Endodermal cell (in vitro differentiated cells): ENCODE measurements at regions not wholly inside any gene's neighbourhood (a gene's known extent, or its start where the extent isn't known, plus 50 kb on each side); places are given as distances from the start of the nearest gene placed in this dataset.

Experiments
- DNase-seq: peaks from one replicate; pipeline ENCODE4 v3.0.0-alpha.2; 2017
- H3K27ac ChIP-seq: 2 replicates; pipeline ENCODE4 v1.5.1; 2013; ENCODE audit warnings: mild to moderate bottlenecking, low read depth, low read length, moderate library complexity
- H3K27me3 ChIP-seq: 2 replicates; pipeline ENCODE4 v1.6.1; 2013; ENCODE audit warnings: mild to moderate bottlenecking, low read length, moderate library complexity; ENCODE audit not compliant: insufficient read depth, control insufficient read depth, poor library complexity, severe bottlenecking
- H3K36me3 ChIP-seq: 2 replicates; pipeline ENCODE4 v1.7.0; 2013; ENCODE audit warnings: mild to moderate bottlenecking, low read length, moderate library complexity; ENCODE audit not compliant: control insufficient read depth, insufficient read depth
- H3K4me1 ChIP-seq: one replicate; pipeline ENCODE4 v1.7.0; 2013; ENCODE audit warnings: low read length; ENCODE audit not compliant: control insufficient read depth, insufficient read depth
- H3K4me3 ChIP-seq: 2 replicates; pipeline ENCODE4 v1.5.1; 2013; ENCODE audit warnings: mild to moderate bottlenecking, low read length, moderate library complexity
- H3K9ac ChIP-seq: 2 replicates; pipeline ENCODE4 v1.6.1; 2013; ENCODE audit warnings: mild to moderate bottlenecking, low read length, moderate library complexity; ENCODE audit not compliant: poor library complexity, severe bottlenecking; ENCODE audit errors: extremely low read depth
- H3K9me3 ChIP-seq: 2 replicates; pipeline ENCODE4 v1.6.1; 2013; ENCODE audit warnings: mild to moderate bottlenecking, low read length, moderate library complexity; ENCODE audit not compliant: control insufficient read depth
- H3K27ac Mint-ChIP-seq: 2 replicates; pipeline ENCODE4 v1.8.0; 2020; ENCODE audit warnings: mixed read lengths
- H3K27me3 Mint-ChIP-seq: 2 replicates; pipeline ENCODE4 v1.8.0; 2021; ENCODE audit warnings: mild to moderate bottlenecking, mixed read lengths; ENCODE audit not compliant: insufficient read depth
- H3K36me3 Mint-ChIP-seq: 2 replicates; pipeline ENCODE4 v1.8.0; 2020; ENCODE audit warnings: low read depth, mixed read lengths
- H3K4me1 Mint-ChIP-seq: 2 replicates; pipeline ENCODE4 v1.8.0; 2020; ENCODE audit warnings: mixed read lengths
- H3K4me3 Mint-ChIP-seq: 2 replicates; pipeline ENCODE4 v1.8.0; 2020; ENCODE audit warnings: mild to moderate bottlenecking, moderate library complexity, mixed read lengths
- H3K9me3 Mint-ChIP-seq: 2 replicates; pipeline ENCODE4 v1.8.0; 2020; ENCODE audit warnings: mild to moderate bottlenecking, mixed read lengths
- CTCF ChIP-seq: fragments of 200-600 bp; sonication (generic); conservative IDR thresholded peaks from 2 replicates; pipeline ENCODE4 v1.5.0; 2021; ENCODE audit warnings: antibody characterized with exemption, mild to moderate bottlenecking
- WGBS, 2 experiments: methylation state at CpG; one replicate each; pipeline versions ENCODE4 v1.1.5 to v1.1.7; 2013; ENCODE audit warnings: missing lambda C conversion rate in 2 of 2, mixed read lengths in 1 of 2; ENCODE audit not compliant: insufficient coverage in 1 of 2, insufficient read length in 1 of 2; 5-methylcytosine and 5-hydroxymethylcytosine counted together

- DNase-seq: peak; percentile 61
- no peak overlapping the region for H3K27ac Mint-ChIP-seq
- no peaks in the 10 kb centered on the region for H3K9me3 Mint-ChIP-seq
- no peaks in the 10 kb centered on the region for H3K36me3 Mint-ChIP-seq
- H3K4me1 Mint-ChIP-seq: peaks cover 15% of the 10 kb centered on the region
- Histone ChIP-seq H3K4me1 (no peaks in the 10 kb centered on the region), H3K4me3 (no peak overlapping the region), H3K9ac (no peak overlapping the region), H3K36me3 (no peaks in the 10 kb centered on the region), H3K27me3 (no peaks in the 10 kb centered on the region), H3K9me3 (no peaks in the 10 kb centered on the region), H3K27ac (no peak overlapping the region)
- no peaks in the 10 kb centered on the region for H3K27me3 Mint-ChIP-seq
- peak; percentile 74 for TF ChIP-seq CTCF
- 88 to 100% methylated on average over 1 to 2 of the region's 2 CpGs for WGBS, 2 experiments
- H3K4me3 Mint-ChIP-seq: no peak overlapping the region
Observed at GRCh38 chr6:51559059-51559458, 528.4 kb downstream of the PKHD1 start.

- no peak for DNase-seq
- no peak overlapping the region for H3K9ac ChIP-seq
- Mint-ChIP-seq H3K27me3 (no peaks in the 10 kb centered on the region), H3K9me3 (no peaks in the 10 kb centered on the region), H3K4me3 (no peak overlapping the region), H3K36me3 (no peaks in the 10 kb centered on the region), H3K4me1 (peaks cover 13% of the 10 kb centered on the region), H3K27ac (no peak overlapping the region)
- H3K9me3 ChIP-seq: no peaks in the 10 kb centered on the region
- H3K27me3 ChIP-seq: no peaks in the 10 kb centered on the region
- H3K4me3 ChIP-seq: no peak overlapping the region
- TF ChIP-seq CTCF: no peak
- H3K4me1 ChIP-seq: no peaks in the 10 kb centered on the region
- 48% methylated on average over 1 of the region's 1 CpG; no CpG with 5 or more reads in 1 of the 2 experiments for WGBS, 2 experiments
- no peak overlapping the region for H3K27ac ChIP-seq
- no peaks in the 10 kb centered on the region for H3K36me3 ChIP-seq
Observed at GRCh38 chr6:51562198-51562597, 525.2 kb downstream of the PKHD1 start.
